H9 (cell line): ENCODE measurements at regions not wholly inside any gene's neighbourhood (a gene's known extent, or its start where the extent isn't known, plus 50 kb on each side); places are given as distances from the start of the nearest gene placed in this dataset.

Experiments
- DNase-seq: peaks from one replicate; pipeline ENCODE4 v3.0.0-alpha.2; 2017
- H2AFZ ChIP-seq: one replicate; pipeline ENCODE4 v1.6.1; 2013; ENCODE audit warnings: mild to moderate bottlenecking, low read length, control low read depth, moderate library complexity
- H2AK5ac ChIP-seq: 2 replicates; pipeline ENCODE4 v1.6.1; 2013; ENCODE audit warnings: low read length, control low read depth, mixed read lengths; ENCODE audit not compliant: insufficient read length
- H2BK120ac ChIP-seq: one replicate; pipeline ENCODE4 v1.6.1; 2013; ENCODE audit warnings: low read depth, mild to moderate bottlenecking, low read length, control low read depth, inconsistent platforms; ENCODE audit not compliant: poor library complexity, severe bottlenecking
- H2BK12ac ChIP-seq: 2 replicates; pipeline ENCODE4 v1.6.1; 2013; ENCODE audit warnings: low read length, control low read depth, mixed read lengths, low read depth; ENCODE audit not compliant: insufficient read length
- H2BK15ac ChIP-seq: 2 replicates; pipeline ENCODE4 v1.6.1; 2013; ENCODE audit warnings: low read depth, low read length, control low read depth
- H2BK20ac ChIP-seq: one replicate; pipeline ENCODE4 v1.6.1; 2013; ENCODE audit warnings: low read depth, mild to moderate bottlenecking, low read length, control low read depth, inconsistent platforms; ENCODE audit not compliant: poor library complexity, severe bottlenecking
- H2BK5ac ChIP-seq: 2 replicates; pipeline ENCODE4 v1.6.1; 2013; ENCODE audit warnings: low read length, control low read depth, mixed read lengths; ENCODE audit not compliant: insufficient read length
- H3K14ac ChIP-seq: 2 replicates; pipeline ENCODE4 v1.6.1; 2013; ENCODE audit warnings: low read length, control low read depth; ENCODE audit not compliant: insufficient read depth
- H3K18ac ChIP-seq: 2 replicates; pipeline ENCODE4 v1.6.1; 2013; ENCODE audit warnings: low read depth, mild to moderate bottlenecking, mixed read lengths, low read length, control low read depth; ENCODE audit not compliant: insufficient read length
- H3K23ac ChIP-seq: 2 replicates; pipeline ENCODE4 v1.6.1; 2013; ENCODE audit warnings: low read length, control low read depth, mixed read lengths, low read depth; ENCODE audit not compliant: insufficient read length
- H3K23me2 ChIP-seq: 2 replicates; pipeline ENCODE4 v1.6.1; 2013; ENCODE audit warnings: low read depth, mild to moderate bottlenecking, mixed read lengths, low read length, control low read depth; ENCODE audit not compliant: insufficient read length, poor library complexity, severe bottlenecking
- H3K27ac ChIP-seq: 2 replicates; pipeline ENCODE4 v1.5.1; 2013; ENCODE audit warnings: low read length, control low read depth, mixed read lengths, low read depth; ENCODE audit not compliant: insufficient read length
- H3K27me3 ChIP-seq: 2 replicates; pipeline ENCODE4 v1.6.1; 2013; ENCODE audit warnings: low read length, control low read depth, inconsistent platforms; ENCODE audit not compliant: insufficient read depth
- H3K4ac ChIP-seq: 2 replicates; pipeline ENCODE4 v1.6.1; 2013; ENCODE audit warnings: low read depth, mild to moderate bottlenecking, control low read depth, inconsistent platforms, low read length, moderate library complexity
- H3K4me1 ChIP-seq: 2 replicates; pipeline ENCODE4 v1.6.1; 2013; ENCODE audit warnings: low read length, control low read depth, inconsistent platforms; ENCODE audit not compliant: insufficient read depth
- H3K4me2 ChIP-seq: 2 replicates; pipeline ENCODE4 v1.6.1; 2013; ENCODE audit warnings: low read length, control low read depth, mixed read lengths; ENCODE audit not compliant: insufficient read length, insufficient read depth
- H3K56ac ChIP-seq: 2 replicates; pipeline ENCODE4 v1.6.1; 2013; ENCODE audit warnings: low read depth, mild to moderate bottlenecking, mixed read lengths, low read length, control low read depth; ENCODE audit not compliant: insufficient read length
- H3K79me1 ChIP-seq: 2 replicates; pipeline ENCODE4 v1.6.1; 2013; ENCODE audit warnings: low read depth, mild to moderate bottlenecking, moderate library complexity, low read length, control low read depth, inconsistent platforms; ENCODE audit not compliant: insufficient read depth, poor library complexity, severe bottlenecking
- H3K79me2 ChIP-seq: 2 replicates; pipeline ENCODE4 v1.6.1; 2013; ENCODE audit warnings: low read length, control low read depth, inconsistent platforms; ENCODE audit not compliant: insufficient read depth
- H3K9ac ChIP-seq: 2 replicates; pipeline ENCODE4 v1.6.1; 2013; ENCODE audit warnings: low read length, control low read depth, mixed read lengths; ENCODE audit not compliant: insufficient read length; ENCODE audit errors: extremely low read depth
- H3K9me3 ChIP-seq: one replicate; pipeline ENCODE4 v1.6.1; 2013; ENCODE audit warnings: low read depth, low read length, inconsistent platforms; ENCODE audit not compliant: control insufficient read depth
- H3T11ph ChIP-seq: one replicate; pipeline ENCODE4 v1.6.1; 2013; ENCODE audit warnings: mild to moderate bottlenecking, low read length, control low read depth, inconsistent platforms
- H4K20me1 ChIP-seq: one replicate; pipeline ENCODE4 v1.6.1; 2013; ENCODE audit not compliant: control insufficient read depth, insufficient read length, insufficient read depth
- H4K5ac ChIP-seq: 2 replicates; pipeline ENCODE4 v1.6.1; 2013; ENCODE audit warnings: low read depth, mild to moderate bottlenecking, mixed read lengths, low read length, control low read depth; ENCODE audit not compliant: insufficient read length
- H4K8ac ChIP-seq: replicated peaks from 2 replicates; pipeline ENCODE4 v1.6.1; 2013; ENCODE audit warnings: low read length, control low read depth, mixed read lengths, low read depth; ENCODE audit not compliant: insufficient read length
- H4K91ac ChIP-seq: 2 replicates; pipeline ENCODE4 v1.6.1; 2013; ENCODE audit warnings: low read depth, mild to moderate bottlenecking, moderate library complexity, mixed read lengths, low read length, control low read depth; ENCODE audit not compliant: insufficient read length
- H3K27ac Mint-ChIP-seq, 3 experiments: 2 replicates in 2 of 3; 3 replicates in 1 of 3; pipeline ENCODE4 v1.8.0; 2020 to 2021; ENCODE audit warnings: mixed read lengths in 3 of 3, mild to moderate bottlenecking in 1 of 3, moderate library complexity in 1 of 3
- H3K27me3 Mint-ChIP-seq: 2 replicates; pipeline ENCODE4 v1.8.0; 2021; ENCODE audit warnings: low read depth, mild to moderate bottlenecking, moderate library complexity, mixed read lengths
- H3K36me3 Mint-ChIP-seq, 3 experiments: 2 replicates in 2 of 3; 3 replicates in 1 of 3; pipeline ENCODE4 v1.8.0; 2020 to 2021; ENCODE audit warnings: low read depth in 3 of 3, mixed read lengths in 3 of 3; ENCODE audit not compliant: insufficient read depth in 1 of 3
- H3K4me1 Mint-ChIP-seq, 2 experiments: 2 replicates each; pipeline ENCODE4 v1.8.0; 2020; ENCODE audit warnings: mixed read lengths in 2 of 2
- H3K4me3 Mint-ChIP-seq, 2 experiments: 2 replicates in 1 of 2; 3 replicates in 1 of 2; pipeline ENCODE4 v1.8.0; 2020 to 2021; ENCODE audit warnings: mild to moderate bottlenecking in 2 of 2, mixed read lengths in 2 of 2, moderate library complexity in 1 of 2
- H3K9me3 Mint-ChIP-seq, 2 experiments: 2 replicates in 1 of 2; 3 replicates in 1 of 2; pipeline ENCODE4 v1.8.0; 2020; ENCODE audit warnings: mild to moderate bottlenecking in 2 of 2, mixed read lengths in 2 of 2, moderate library complexity in 1 of 2
- WGBS: extraction: QIAGEN DNeasy Blood & Tissue Kit; methylation state at CpG from one replicate; pipeline ENCODE4 v1.1.7; 2013; ENCODE audit warnings: missing lambda C conversion rate, low lambda C conversion rate, mixed read lengths; ENCODE audit not compliant: insufficient read length; ENCODE audit errors: extremely low coverage; 5-methylcytosine and 5-hydroxymethylcytosine counted together
- TF ChIP-seq, protein P1 (sequence below): fragments of 200-600 bp; sonication (generic); conservative IDR thresholded peaks from 3 replicates; pipeline ENCODE4 v1.8.0; 2021; ENCODE audit warnings: antibody characterized with exemption, mild to moderate bottlenecking

GRCh38 chr18:55144193-55144930, 185.1 kb upstream of the CCDC68 start:
- Histone ChIP-seq H2BK15ac (no peak overlapping the region), H2BK20ac (no peak overlapping the region), H4K20me1 (no peaks in the 10 kb centered on the region), H3K9me3 (no peaks in the 10 kb centered on the region), H3K27me3 (no peaks in the 10 kb centered on the region; the same call in 1 of the 2 replicates), H3K79me1 (no peaks in the 10 kb centered on the region), H3K56ac (no peak overlapping the region), H3K27ac (no peak overlapping the region), H4K5ac (no peak overlapping the region), H3K18ac (no peak overlapping the region), H2BK120ac (no peak overlapping the region), H3K4ac (no peak overlapping the region), H2BK5ac (no peak overlapping the region), H3T11ph (no peak overlapping the region), H4K91ac (no peak overlapping the region), H3K4me2 (no peak overlapping the region), H3K9ac (no peak overlapping the region), H3K79me2 (no peaks in the 10 kb centered on the region), H3K23me2 (no peaks in the 10 kb centered on the region), H4K8ac (no peak overlapping the region), H2BK12ac (no peak overlapping the region), H2AK5ac (no peak overlapping the region), H3K4me1 (peaks cover 3% of the 10 kb centered on the region; the same call in 1 of the 2 replicates), H3K23ac (no peak overlapping the region), H2AFZ (no peak overlapping the region), H3K14ac (no peak overlapping the region)
- Mint-ChIP-seq H3K27me3 (no peaks in the 10 kb centered on the region), H3K36me3 (no peaks in the 10 kb centered on the region; a peak in 1 of 7 replicates), H3K4me1 (peaks cover 0 to 5% of the 10 kb centered on the region in 2 experiments; a peak in 2 of 4 replicates), H3K4me3 (no peak overlapping the region), H3K27ac (no peak overlapping the region), H3K9me3 (no peaks in the 10 kb centered on the region; a peak in 3 of 5 replicates)
- DNase-seq: no peak
- WGBS: no CpG with 5 or more reads among the region's 2 CpGs
- TF ChIP-seq, protein P1, sequence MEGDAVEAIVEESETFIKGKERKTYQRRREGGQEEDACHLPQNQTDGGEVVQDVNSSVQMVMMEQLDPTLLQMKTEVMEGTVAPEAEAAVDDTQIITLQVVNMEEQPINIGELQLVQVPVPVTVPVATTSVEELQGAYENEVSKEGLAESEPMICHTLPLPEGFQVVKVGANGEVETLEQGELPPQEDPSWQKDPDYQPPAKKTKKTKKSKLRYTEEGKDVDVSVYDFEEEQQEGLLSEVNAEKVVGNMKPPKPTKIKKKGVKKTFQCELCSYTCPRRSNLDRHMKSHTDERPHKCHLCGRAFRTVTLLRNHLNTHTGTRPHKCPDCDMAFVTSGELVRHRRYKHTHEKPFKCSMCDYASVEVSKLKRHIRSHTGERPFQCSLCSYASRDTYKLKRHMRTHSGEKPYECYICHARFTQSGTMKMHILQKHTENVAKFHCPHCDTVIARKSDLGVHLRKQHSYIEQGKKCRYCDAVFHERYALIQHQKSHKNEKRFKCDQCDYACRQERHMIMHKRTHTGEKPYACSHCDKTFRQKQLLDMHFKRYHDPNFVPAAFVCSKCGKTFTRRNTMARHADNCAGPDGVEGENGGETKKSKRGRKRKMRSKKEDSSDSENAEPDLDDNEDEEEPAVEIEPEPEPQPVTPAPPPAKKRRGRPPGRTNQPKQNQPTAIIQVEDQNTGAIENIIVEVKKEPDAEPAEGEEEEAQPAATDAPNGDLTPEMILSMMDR: no peak
